Mesendoderm (in vitro differentiated cells): ENCODE measurements at regions not wholly inside any gene's neighbourhood (a gene's known extent, or its start where the extent isn't known, plus 50 kb on each side); places are given as distances from the start of the nearest gene placed in this dataset.

Experiments
- DNase-seq: peaks from one replicate; pipeline ENCODE4 v3.0.0; 2013
- H2AK5ac ChIP-seq: 2 replicates; pipeline ENCODE4 v1.6.1; 2013; ENCODE audit warnings: low read length, inconsistent platforms
- H2BK120ac ChIP-seq: 2 replicates; pipeline ENCODE4 v1.6.1; 2013; ENCODE audit warnings: low read depth, mild to moderate bottlenecking, low read length, moderate library complexity, mixed read lengths
- H2BK15ac ChIP-seq: replicated peaks from 2 replicates; pipeline ENCODE4 v1.6.1; 2013; ENCODE audit warnings: low read depth, mild to moderate bottlenecking, moderate library complexity
- H2BK5ac ChIP-seq: 2 replicates; pipeline ENCODE4 v1.6.1; 2013; ENCODE audit warnings: low read length, inconsistent platforms
- H3K18ac ChIP-seq: 2 replicates; pipeline ENCODE4 v1.6.1; 2013; ENCODE audit warnings: mild to moderate bottlenecking, low read length, mixed read lengths
- H3K23ac ChIP-seq: one replicate; pipeline ENCODE4 v1.6.1; 2013; ENCODE audit warnings: low read length
- H3K27ac ChIP-seq: 2 replicates; pipeline ENCODE4 v1.5.1; 2013; ENCODE audit warnings: low read depth, mild to moderate bottlenecking, inconsistent platforms, low read length, moderate library complexity
- H3K27me3 ChIP-seq: 2 replicates; pipeline ENCODE4 v1.6.1; 2013; ENCODE audit warnings: low read length, control low read depth, mild to moderate bottlenecking, inconsistent platforms; ENCODE audit not compliant: insufficient read depth, poor library complexity
- H3K36me3 ChIP-seq: 2 replicates; pipeline ENCODE4 v1.6.1; 2013; ENCODE audit warnings: low read length, inconsistent platforms; ENCODE audit not compliant: control insufficient read depth, insufficient read depth
- H3K4ac ChIP-seq: one replicate; pipeline ENCODE4 v1.6.1; 2013; ENCODE audit warnings: low read depth, mild to moderate bottlenecking, low read length, moderate library complexity
- H3K4me1 ChIP-seq: 2 replicates; pipeline ENCODE4 v1.6.1; 2013; ENCODE audit warnings: low read depth, low read length, inconsistent platforms; ENCODE audit not compliant: control insufficient read depth
- H3K4me2 ChIP-seq: 2 replicates; pipeline ENCODE4 v1.6.1; 2013; ENCODE audit warnings: low read length
- H3K4me3 ChIP-seq: 2 replicates; pipeline ENCODE4 v1.5.1; 2013; ENCODE audit warnings: mild to moderate bottlenecking, low read length
- H3K56ac ChIP-seq: one replicate; pipeline ENCODE4 v1.6.1; 2013; ENCODE audit warnings: low read length
- H3K79me1 ChIP-seq: 2 replicates; pipeline ENCODE4 v1.6.1; 2013; ENCODE audit warnings: low read length, inconsistent platforms
- H3K79me2 ChIP-seq: 2 replicates; pipeline ENCODE4 v1.6.1; 2013; ENCODE audit warnings: mild to moderate bottlenecking, low read length; ENCODE audit not compliant: control insufficient read depth, insufficient read depth
- H3K9ac ChIP-seq: 2 replicates; pipeline ENCODE4 v1.6.1; 2013; ENCODE audit warnings: low read length, inconsistent platforms
- H4K5ac ChIP-seq: one replicate; pipeline ENCODE4 v1.6.1; 2013; ENCODE audit warnings: low read length
- H4K8ac ChIP-seq: one replicate; pipeline ENCODE4 v1.6.1; 2013; ENCODE audit warnings: low read depth, mild to moderate bottlenecking, control low read depth, low read length, moderate library complexity
- WGBS: extraction: QIAGEN DNeasy Blood & Tissue Kit; methylation state at CpG from one replicate; pipeline ENCODE4 v1.1.7; 2013; ENCODE audit warnings: low lambda C conversion rate, missing lambda C conversion rate; ENCODE audit not compliant: insufficient coverage; ENCODE audit errors: extremely low coverage; 5-methylcytosine and 5-hydroxymethylcytosine counted together

GRCh38 chr15:31268108-31268501 is 58.5 kb upstream of the KLF13 start:
- Histone ChIP-seq H3K27me3 (no peaks in the 10 kb centered on the region), H3K23ac (no peak overlapping the region), H3K79me1 (no peaks in the 10 kb centered on the region), H3K4me1 (no peaks in the 10 kb centered on the region), H2BK120ac (no peak overlapping the region), H4K8ac (no peak overlapping the region), H2BK5ac (no peak overlapping the region), H3K9ac (no peak overlapping the region), H3K27ac (no peak overlapping the region), H3K36me3 (no peaks in the 10 kb centered on the region), H3K18ac (no peak overlapping the region), H3K79me2 (no peaks in the 10 kb centered on the region), H3K4me2 (no peak overlapping the region), H2BK15ac (no peak overlapping the region), H2AK5ac (no peak overlapping the region), H3K56ac (no peak overlapping the region), H3K4me3 (no peak overlapping the region), H4K5ac (no peak overlapping the region), H3K4ac (no peak overlapping the region)
- DNase-seq, result no peak
- no CpG with 5 or more reads among the region's 2 CpGs for WGBS

GRCh38 chr15:31268911-31269784 is 57.5 kb upstream of the KLF13 start:
- no peak for DNase-seq

GRCh38 chr15:31269816-31270575 is 56.6 kb upstream of the KLF13 start:
- no CpG with 5 or more reads among the region's 5 CpGs for WGBS
- Histone ChIP-seq H3K23ac (no peak overlapping the region), H3K36me3 (no peaks in the 10 kb centered on the region), H3K79me1 (no peaks in the 10 kb centered on the region), H2BK15ac (no peak overlapping the region), H3K79me2 (no peaks in the 10 kb centered on the region), H2BK120ac (no peak overlapping the region), H3K9ac (no peak overlapping the region), H3K4me1 (no peaks in the 10 kb centered on the region), H3K56ac (no peak overlapping the region), H2BK5ac (no peak overlapping the region), H3K18ac (no peak overlapping the region), H4K8ac (no peak overlapping the region), H3K4me2 (no peak overlapping the region), H4K5ac (no peak overlapping the region), H3K4me3 (no peak overlapping the region), H3K4ac (no peak overlapping the region), H3K27ac (no peak overlapping the region), H3K27me3 (no peaks in the 10 kb centered on the region), H2AK5ac (no peak overlapping the region)
- DNase-seq, result no peak

More at GRCh38 chr15:31268911-31269784, 57.5 kb upstream of the KLF13 start:
- H3K4me3 ChIP-seq, result no peak overlapping the region
- no peak overlapping the region for H2BK15ac ChIP-seq
- H3K79me2 ChIP-seq, result no peaks in the 10 kb centered on the region
- WGBS, result no CpG with 5 or more reads among the region's 11 CpGs
- no peaks in the 10 kb centered on the region for H3K27me3 ChIP-seq
- H3K56ac ChIP-seq, result no peak overlapping the region
- no peak overlapping the region for H2AK5ac ChIP-seq
- no peak overlapping the region for H2BK5ac ChIP-seq
- no peaks in the 10 kb centered on the region for H3K36me3 ChIP-seq
- no peak overlapping the region for H3K23ac ChIP-seq
- no peak overlapping the region for H4K8ac ChIP-seq
- no peak overlapping the region for H2BK120ac ChIP-seq
- no peak overlapping the region for H3K4me2 ChIP-seq
- no peaks in the 10 kb centered on the region for H3K4me1 ChIP-seq
- H4K5ac ChIP-seq, result no peak overlapping the region
- H3K9ac ChIP-seq, result no peak overlapping the region
- H3K79me1 ChIP-seq, result no peaks in the 10 kb centered on the region
- no peak overlapping the region for H3K27ac ChIP-seq
- no peak overlapping the region for H3K4ac ChIP-seq
- H3K18ac ChIP-seq, result no peak overlapping the region

GRCh38 chr15:31270767-31271166 is 55.9 kb upstream of the KLF13 start:
- Histone ChIP-seq H4K5ac (no peak overlapping the region), H3K18ac (no peak overlapping the region), H4K8ac (no peak overlapping the region), H2AK5ac (no peak overlapping the region), H3K4ac (no peak overlapping the region), H3K23ac (no peak overlapping the region), H3K79me1 (no peaks in the 10 kb centered on the region), H3K27ac (no peak overlapping the region), H3K27me3 (no peaks in the 10 kb centered on the region), H3K4me2 (no peak overlapping the region), H3K79me2 (no peaks in the 10 kb centered on the region), H3K56ac (no peak overlapping the region), H3K4me3 (no peak overlapping the region), H2BK5ac (no peak overlapping the region), H2BK15ac (no peak overlapping the region), H2BK120ac (no peak overlapping the region), H3K36me3 (no peaks in the 10 kb centered on the region), H3K4me1 (no peaks in the 10 kb centered on the region), H3K9ac (no peak overlapping the region)
- DNase-seq, result peak; percentile 83
- no CpG with 5 or more reads among the region's 2 CpGs for WGBS

GRCh38 chr15:31271224-31271635 is 55.4 kb upstream of the KLF13 start:
- no CpG with 5 or more reads among the region's 10 CpGs for WGBS
- Histone ChIP-seq H2BK5ac (no peak overlapping the region), H4K8ac (no peak overlapping the region), H3K36me3 (no peaks in the 10 kb centered on the region), H2AK5ac (no peak overlapping the region), H3K4ac (no peak overlapping the region), H3K23ac (no peak overlapping the region), H3K9ac (no peak overlapping the region), H4K5ac (no peak overlapping the region), H3K4me1 (no peaks in the 10 kb centered on the region), H3K18ac (no peak overlapping the region), H3K79me2 (no peaks in the 10 kb centered on the region), H2BK15ac (no peak overlapping the region), H2BK120ac (no peak overlapping the region), H3K4me3 (no peak overlapping the region), H3K27me3 (no peaks in the 10 kb centered on the region), H3K56ac (no peak overlapping the region), H3K27ac (no peak overlapping the region), H3K4me2 (no peak overlapping the region), H3K79me1 (no peaks in the 10 kb centered on the region)
- DNase-seq, result no peak
